WI38 (cell line): ENCODE measurements at regions not wholly inside any gene's neighbourhood (a gene's known extent, or its start where the extent isn't known, plus 50 kb on each side); places are given as distances from the start of the nearest gene placed in this dataset.
"Not testable (repeated sequence)": the region's sequence is repeated elsewhere in the genome, so short reads cannot be mapped to it uniquely, and the experiment has no call there.

ENCODE experiments used
- H3K4me3 ChIP-seq: 2 replicates; pipeline ENCODE4 v1.5.1; 2011; ENCODE audit warnings: low read depth, mild to moderate bottlenecking, control low read depth, low read length
- CTCF ChIP-seq: IDR thresholded peaks from 2 replicates; pipeline ENCODE4 v1.5.1; 2012; ENCODE audit warnings: low read depth, mild to moderate bottlenecking, control low read depth, low read length

- no peak for TF ChIP-seq CTCF
- H3K4me3 ChIP-seq: no peak overlapping the region
Observed at GRCh38 chr3:164360738-164361406, 717.4 kb downstream of the SI start.

- no peak overlapping the region for H3K4me3 ChIP-seq
- no peak for TF ChIP-seq CTCF
Observed at GRCh38 chr3:164360078-164360578, 718.2 kb downstream of the SI start.

- TF ChIP-seq CTCF: no peak
- H3K4me3 ChIP-seq: no peak overlapping the region
Observed at GRCh38 chr3:164352991-164353390, 725.3 kb downstream of the SI start.

GRCh38 chr3:164351131-164351530 is 727.2 kb downstream of the SI start:
- TF ChIP-seq CTCF: no peak
- H3K4me3 ChIP-seq: no peak overlapping the region

GRCh38 chr3:164342206-164342605 is 736.1 kb downstream of the SI start:
- not testable (repeated sequence) for H3K4me3 ChIP-seq

GRCh38 chr3:164341086-164341485 is 737.2 kb downstream of the SI start:
- H3K4me3 ChIP-seq: no peak overlapping the region
- TF ChIP-seq CTCF: no peak

GRCh38 chr3:164340273-164340672 is 738.0 kb downstream of the SI start:
- TF ChIP-seq CTCF: no peak
- H3K4me3 ChIP-seq: no peak overlapping the region
